ENCODE measurements at regions not wholly inside any gene's neighbourhood (a gene's known extent, or its start where the extent isn't known, plus 50 kb on each side); places are given as distances from the start of the nearest gene placed in this dataset.

- no peak for DNase-seq (ENCODE audit: low read depth)
These were observed 214.5 kb downstream of the SEC61B start for GRCh38 chr9:99436616-99437015.

GRCh38 chr9:99437145-99437544, 215.1 kb downstream of the SEC61B start:
- no peak for DNase-seq (ENCODE audit: low read depth)

- no peak for DNase-seq (ENCODE audit: low read depth)
These were observed 216.5 kb downstream of the SEC61B start for GRCh38 chr9:99438596-99438995.

- no peak for DNase-seq (ENCODE audit: low read depth)
These were observed 219.7 kb downstream of the SEC61B start for GRCh38 chr9:99441829-99442228.

GRCh38 chr9:99445371-99445891, 223.3 kb downstream of the SEC61B start:
- no peak for DNase-seq (ENCODE audit: low read depth)

- DNase-seq (ENCODE audit: low read depth) = no peak
These were observed 223.8 kb downstream of the SEC61B start for GRCh38 chr9:99445920-99446319.

- no peak for DNase-seq (ENCODE audit: low read depth)
These were observed 225.9 kb downstream of the SEC61B start for GRCh38 chr9:99447951-99448350.

GRCh38 chr9:99449726-99450125, 227.6 kb downstream of the SEC61B start:
- DNase-seq (ENCODE audit: low read depth) = no peak

GRCh38 chr9:99451112-99451606, 229.1 kb downstream of the SEC61B start:
- DNase-seq (ENCODE audit: low read depth) = no peak

- no peak for DNase-seq (ENCODE audit: low read depth)
These were observed 235.3 kb downstream of the SEC61B start for GRCh38 chr9:99457406-99457805.

- DNase-seq (ENCODE audit: low read depth) = no peak
These were observed 235.9 kb downstream of the SEC61B start for GRCh38 chr9:99457981-99458380.

GRCh38 chr9:99459919-99460318, 237.8 kb downstream of the SEC61B start:
- DNase-seq (ENCODE audit: low read depth) = no peak

- no peak for DNase-seq (ENCODE audit: low read depth)
These were observed 241.0 kb downstream of the SEC61B start for GRCh38 chr9:99463131-99463530.

GRCh38 chr9:99464568-99464967, 242.5 kb downstream of the SEC61B start:
- no peak for DNase-seq (ENCODE audit: low read depth)

GRCh38 chr9:99465231-99465907, 243.3 kb downstream of the SEC61B start:
- DNase-seq (ENCODE audit: low read depth) = no peak

GRCh38 chr9:99466104-99466503, 244.0 kb downstream of the SEC61B start:
- no peak for DNase-seq (ENCODE audit: low read depth)

- no peak for DNase-seq (ENCODE audit: low read depth)
These were observed 244.7 kb downstream of the SEC61B start for GRCh38 chr9:99466781-99467180.

GRCh38 chr9:99471033-99471432, 249.0 kb downstream of the SEC61B start:
- DNase-seq (ENCODE audit: low read depth) = no peak

- no peak for DNase-seq (ENCODE audit: low read depth)
These were observed 250.3 kb downstream of the SEC61B start for GRCh38 chr9:99472240-99472915.

- DNase-seq (ENCODE audit: low read depth) = no peak
These were observed 250.8 kb downstream of the SEC61B start for GRCh38 chr9:99472916-99473245.

- DNase-seq (ENCODE audit: low read depth) = no peak
These were observed 252.1 kb downstream of the SEC61B start for GRCh38 chr9:99474186-99474585.

- DNase-seq (ENCODE audit: low read depth) = no peak
These were observed 253.5 kb downstream of the SEC61B start for GRCh38 chr9:99475401-99476065.

- no peak for DNase-seq (ENCODE audit: low read depth)
These were observed 256.5 kb downstream of the SEC61B start for GRCh38 chr9:99478469-99479027.
